KMS-11 (cell line): ENCODE measurements at regions not wholly inside any gene's neighbourhood (a gene's known extent, or its start where the extent isn't known, plus 50 kb on each side); places are given as distances from the start of the nearest gene placed in this dataset.

ENCODE experiments used
- H2AFZ ChIP-seq: fragments of 200-600 bp; sonication (generic); 2 replicates; pipeline ENCODE4 v1.6.1; 2016; ENCODE audit warnings: antibody characterized with exemption, mixed run types, low read depth
- H3K27ac ChIP-seq: fragments of 200-600 bp; sonication (generic); 2 replicates; pipeline ENCODE4 v1.6.1; 2016; ENCODE audit warnings: mild to moderate bottlenecking, mixed run types
- H3K27me3 ChIP-seq: fragments of 200-600 bp; sonication (generic); 2 replicates; pipeline ENCODE4 v1.6.1; 2017; ENCODE audit warnings: mild to moderate bottlenecking, low read depth, mixed run types, moderate library complexity; ENCODE audit not compliant: insufficient read depth
- H3K36me3 ChIP-seq: fragments of 200-600 bp; sonication (generic); 2 replicates; pipeline ENCODE4 v1.6.1; 2017; ENCODE audit warnings: mild to moderate bottlenecking, mixed run types; ENCODE audit not compliant: insufficient read depth
- H3K4me1 ChIP-seq: fragments of 200-600 bp; sonication (generic); 2 replicates; pipeline ENCODE4 v1.6.1; 2016; ENCODE audit warnings: mild to moderate bottlenecking, low read depth, mixed run types; ENCODE audit not compliant: poor library complexity, severe bottlenecking
- H3K4me2 ChIP-seq: fragments of 200-600 bp; sonication (generic); 2 replicates; pipeline ENCODE4 v1.7.0; 2016; ENCODE audit warnings: mild to moderate bottlenecking, mixed run types
- H3K4me3 ChIP-seq: fragments of 200-600 bp; sonication (generic); IDR thresholded peaks from 2 replicates; pipeline ENCODE4 v1.6.1; 2017; ENCODE audit warnings: low read depth, low read length, mixed read lengths; ENCODE audit not compliant: insufficient read depth
- H3K79me2 ChIP-seq: fragments of 200-600 bp; sonication (generic); 2 replicates; pipeline ENCODE4 v1.6.1; 2016; ENCODE audit warnings: low read depth, mixed run types; ENCODE audit not compliant: insufficient read depth
- H3K9ac ChIP-seq: fragments of 200-600 bp; sonication (generic); 2 replicates; pipeline ENCODE4 v1.6.1; 2016; ENCODE audit warnings: mild to moderate bottlenecking, mixed run types
- H4K20me1 ChIP-seq: fragments of 200-600 bp; sonication (generic); 2 replicates; pipeline ENCODE4 v1.6.1; 2016; ENCODE audit warnings: mild to moderate bottlenecking, mixed run types; ENCODE audit not compliant: insufficient read depth
- TF ChIP-seq, protein P1 (sequence below): fragments of 200-600 bp; sonication (generic); conservative IDR thresholded peaks from 2 replicates; pipeline ENCODE4 v1.6.1; 2017; ENCODE audit warnings: low read depth, mild to moderate bottlenecking, antibody characterized with exemption, low read length, moderate library complexity, mixed read lengths

DNA sequence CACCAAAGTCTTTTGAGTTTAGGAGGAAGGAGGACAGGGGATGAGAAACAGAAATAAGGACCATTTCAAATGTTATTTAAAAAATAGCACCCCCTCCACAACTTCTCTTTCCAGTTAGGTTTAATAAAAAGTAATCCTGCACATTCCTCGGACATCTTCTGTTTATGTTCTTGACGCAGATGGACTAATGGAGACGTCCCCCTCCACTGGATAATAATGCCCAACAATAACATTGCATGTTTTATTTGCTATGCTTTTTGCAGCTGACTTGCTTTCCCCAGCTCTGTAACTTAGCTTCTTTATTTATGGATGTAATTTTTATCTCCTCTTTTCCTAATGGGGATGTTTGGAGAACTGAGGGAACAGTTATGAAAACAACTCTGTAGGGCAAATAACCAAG, 89.5 kb downstream of the MAT2B start:
- no peak overlapping the region for H3K4me2 ChIP-seq
- no peaks in the 10 kb centered on the region for H3K36me3 ChIP-seq
- no peak overlapping the region for H3K9ac ChIP-seq
- no peak overlapping the region for H3K4me3 ChIP-seq
- H2AFZ ChIP-seq, result no peak overlapping the region
- TF ChIP-seq, protein P1, sequence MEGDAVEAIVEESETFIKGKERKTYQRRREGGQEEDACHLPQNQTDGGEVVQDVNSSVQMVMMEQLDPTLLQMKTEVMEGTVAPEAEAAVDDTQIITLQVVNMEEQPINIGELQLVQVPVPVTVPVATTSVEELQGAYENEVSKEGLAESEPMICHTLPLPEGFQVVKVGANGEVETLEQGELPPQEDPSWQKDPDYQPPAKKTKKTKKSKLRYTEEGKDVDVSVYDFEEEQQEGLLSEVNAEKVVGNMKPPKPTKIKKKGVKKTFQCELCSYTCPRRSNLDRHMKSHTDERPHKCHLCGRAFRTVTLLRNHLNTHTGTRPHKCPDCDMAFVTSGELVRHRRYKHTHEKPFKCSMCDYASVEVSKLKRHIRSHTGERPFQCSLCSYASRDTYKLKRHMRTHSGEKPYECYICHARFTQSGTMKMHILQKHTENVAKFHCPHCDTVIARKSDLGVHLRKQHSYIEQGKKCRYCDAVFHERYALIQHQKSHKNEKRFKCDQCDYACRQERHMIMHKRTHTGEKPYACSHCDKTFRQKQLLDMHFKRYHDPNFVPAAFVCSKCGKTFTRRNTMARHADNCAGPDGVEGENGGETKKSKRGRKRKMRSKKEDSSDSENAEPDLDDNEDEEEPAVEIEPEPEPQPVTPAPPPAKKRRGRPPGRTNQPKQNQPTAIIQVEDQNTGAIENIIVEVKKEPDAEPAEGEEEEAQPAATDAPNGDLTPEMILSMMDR, result no peak
- H3K79me2 ChIP-seq, result no peaks in the 10 kb centered on the region
- H3K27ac ChIP-seq, result no peak overlapping the region
- no peaks in the 10 kb centered on the region for H3K4me1 ChIP-seq
- no peaks in the 10 kb centered on the region for H4K20me1 ChIP-seq
- H3K27me3 ChIP-seq, result no peaks in the 10 kb centered on the region

DNA sequence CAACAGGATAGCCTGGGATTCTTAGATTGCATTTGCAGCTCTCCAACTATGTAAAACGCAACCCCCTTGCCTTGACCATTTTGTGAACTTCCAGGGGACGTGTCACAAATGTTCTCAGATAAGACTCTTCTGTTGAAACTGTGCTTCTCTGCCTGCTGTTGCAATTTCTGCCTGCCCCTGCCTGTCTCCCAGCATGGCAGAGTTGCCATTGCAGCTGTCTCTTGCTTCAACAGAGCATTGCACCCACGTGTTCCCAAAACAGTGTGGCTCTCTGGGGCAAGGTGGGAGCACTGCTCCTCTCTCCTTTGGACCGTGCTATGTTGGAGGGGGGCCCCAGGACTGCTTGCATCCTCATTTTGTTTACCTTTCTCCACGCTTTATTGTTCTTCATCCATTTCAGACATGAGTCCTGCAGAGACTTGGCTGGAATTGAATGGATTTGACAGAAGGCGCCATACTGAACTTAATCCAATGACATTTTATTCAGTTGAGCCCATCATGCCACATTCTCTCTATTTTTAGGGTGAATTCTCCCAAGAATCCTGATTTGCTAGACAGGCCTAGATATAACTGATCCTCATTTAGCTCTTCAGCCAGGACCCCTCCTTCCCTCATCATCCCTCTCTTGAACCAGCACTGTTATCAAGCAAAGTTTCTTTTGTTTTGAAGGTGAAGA, 90.7 kb downstream of the MAT2B start:
- no peaks in the 10 kb centered on the region for H3K4me1 ChIP-seq
- H3K27ac ChIP-seq, result no peak overlapping the region
- no peak overlapping the region for H3K4me3 ChIP-seq
- TF ChIP-seq, protein P1, result no peak
- H4K20me1 ChIP-seq, result no peaks in the 10 kb centered on the region
- no peaks in the 10 kb centered on the region for H3K27me3 ChIP-seq
- no peaks in the 10 kb centered on the region for H3K79me2 ChIP-seq
- no peak overlapping the region for H3K9ac ChIP-seq
- H2AFZ ChIP-seq, result no peak overlapping the region
- no peaks in the 10 kb centered on the region for H3K36me3 ChIP-seq
- no peak overlapping the region for H3K4me2 ChIP-seq

DNA sequence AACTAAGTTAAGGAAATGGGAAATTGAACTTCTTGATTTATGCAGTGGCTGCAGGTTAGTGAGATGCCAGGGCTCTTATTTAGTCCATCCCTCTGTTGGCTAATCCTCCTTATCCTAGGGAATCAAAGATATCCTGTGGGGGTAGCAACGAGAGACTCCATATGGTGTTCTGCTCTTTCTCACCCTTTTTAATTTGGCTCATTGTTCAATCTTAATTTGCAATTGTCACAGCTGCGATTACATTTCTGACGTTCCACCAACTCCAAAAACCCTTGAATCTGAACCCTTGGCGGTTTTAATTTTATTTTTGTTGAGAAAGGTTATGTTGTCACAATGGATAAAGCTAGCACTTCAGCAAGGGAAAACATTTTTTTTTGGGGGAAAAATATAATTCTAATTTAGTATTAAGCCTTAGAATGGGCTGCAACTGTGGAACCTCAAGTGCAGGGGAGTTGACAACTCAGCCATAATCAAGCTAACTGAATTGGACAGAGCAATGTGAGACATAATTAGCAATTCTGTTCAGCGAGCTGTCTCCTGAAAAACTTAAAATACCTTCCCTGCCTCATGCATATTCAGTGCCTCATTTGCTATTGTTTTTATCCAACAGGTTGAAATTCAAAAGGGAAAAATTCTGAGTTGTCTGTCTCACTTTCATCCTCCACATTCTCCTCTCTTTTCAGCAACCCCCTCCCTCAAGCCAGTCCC, 91.3 kb downstream of the MAT2B start:
- Histone ChIP-seq H3K4me1 (no peaks in the 10 kb centered on the region), H4K20me1 (no peaks in the 10 kb centered on the region), H3K27me3 (no peaks in the 10 kb centered on the region), H3K79me2 (no peaks in the 10 kb centered on the region), H3K9ac (no peak overlapping the region), H3K4me3 (no peak overlapping the region), H3K36me3 (no peaks in the 10 kb centered on the region), H3K4me2 (no peak overlapping the region), H2AFZ (no peak overlapping the region), H3K27ac (no peak overlapping the region)
- TF ChIP-seq, protein P1, result no peak

GRCh38 chr5:163604013-163604412, 98.6 kb downstream of the MAT2B start:
- H4K20me1 ChIP-seq, result no peaks in the 10 kb centered on the region
- no peak overlapping the region for H3K9ac ChIP-seq
- H2AFZ ChIP-seq, result no peak overlapping the region
- no peak overlapping the region for H3K4me2 ChIP-seq
- no peak overlapping the region for H3K27ac ChIP-seq
- H3K4me3 ChIP-seq, result no peak overlapping the region
- no peaks in the 10 kb centered on the region for H3K36me3 ChIP-seq
- H3K4me1 ChIP-seq, result no peaks in the 10 kb centered on the region
- no peaks in the 10 kb centered on the region for H3K27me3 ChIP-seq
- TF ChIP-seq, protein P1, result no peak
- H3K79me2 ChIP-seq, result no peaks in the 10 kb centered on the region
